ENCODE measurements at regions not wholly inside any gene's neighbourhood (a gene's known extent, or its start where the extent isn't known, plus 50 kb on each side); places are given as distances from the start of the nearest gene placed in this dataset.

- DNase-seq (ENCODE audit: low spot score) = no peak
These were observed 482.6 kb downstream of the ZNF608 start for GRCh38 chr5:124263680-124264491.

DNA sequence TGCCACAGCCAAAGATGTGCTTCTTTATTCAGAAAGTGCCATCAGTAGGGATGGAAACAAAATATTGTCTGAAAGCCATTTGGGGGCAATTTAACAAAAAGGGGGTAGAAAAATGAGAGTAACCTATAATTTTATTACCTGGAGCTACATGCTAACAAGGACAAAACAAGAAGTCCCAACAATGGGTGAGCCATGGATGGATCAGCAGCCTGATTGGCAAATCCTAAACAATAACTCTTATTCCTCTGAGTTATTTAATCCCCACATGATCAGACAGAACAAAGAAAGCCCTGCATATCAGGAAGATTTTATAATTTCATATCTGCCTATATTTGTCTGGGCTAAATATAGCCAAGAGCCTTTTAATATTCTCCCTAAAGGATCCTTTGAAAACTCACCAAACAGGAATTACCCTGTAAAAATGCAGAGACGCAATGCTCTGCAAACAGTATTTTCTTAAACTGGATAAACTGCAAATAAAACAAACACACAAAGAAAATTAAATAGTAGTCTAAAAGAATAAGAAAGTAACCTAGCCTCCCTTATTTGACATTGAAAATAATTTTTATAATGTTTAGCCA lies 483.4 kb downstream of the ZNF608 start:
- no peak for DNase-seq (ENCODE audit: low spot score)

DNA sequence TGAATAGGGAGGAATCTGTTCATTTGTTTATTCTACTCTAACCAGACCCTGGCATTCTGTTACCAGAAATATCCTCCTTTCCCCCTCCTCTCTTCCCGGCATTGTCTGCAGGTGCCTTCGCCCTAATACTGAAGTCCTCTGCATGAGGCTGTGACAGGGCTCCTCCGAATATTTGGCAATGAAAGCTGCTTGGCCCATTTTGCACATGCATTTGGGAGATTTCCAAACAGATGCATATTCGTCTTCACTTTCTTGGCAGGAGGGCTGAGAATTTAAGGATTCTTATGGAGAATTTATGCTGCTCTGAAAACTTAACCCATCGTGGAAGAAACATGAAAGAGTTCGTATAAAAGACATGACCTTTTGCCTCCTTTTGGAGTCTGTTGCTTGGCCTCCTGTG lies 484.0 kb downstream of the ZNF608 start:
- DNase-seq (ENCODE audit: low spot score) = no peak

- DNase-seq (ENCODE audit: low spot score) = no peak
These were observed 484.6 kb downstream of the ZNF608 start for GRCh38 chr5:124261848-124262247.

GRCh38 chr5:124260921-124261515 lies 485.4 kb downstream of the ZNF608 start:
- no peak for DNase-seq (ENCODE audit: low spot score)

DNA sequence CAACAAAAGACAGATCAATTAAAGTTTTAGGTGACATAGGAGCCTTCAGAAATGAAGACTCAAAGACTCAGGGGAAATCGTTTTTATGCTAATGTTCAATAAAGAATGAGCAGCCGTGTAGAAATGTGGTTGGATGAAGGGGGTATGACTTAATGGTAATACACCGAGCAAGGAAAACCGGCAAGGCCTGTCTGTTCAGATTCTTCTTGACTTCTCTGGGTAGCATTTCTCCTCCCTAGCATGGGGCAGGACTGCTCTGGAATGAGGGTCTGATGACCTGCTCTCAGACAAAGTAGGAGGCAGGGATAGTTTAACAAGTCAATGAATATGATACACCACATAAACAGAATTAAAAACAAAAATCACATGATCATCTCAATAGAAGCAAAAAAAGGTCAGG lies 487.4 kb downstream of the ZNF608 start:
- DNase-seq (ENCODE audit: low spot score) = no peak

DNA sequence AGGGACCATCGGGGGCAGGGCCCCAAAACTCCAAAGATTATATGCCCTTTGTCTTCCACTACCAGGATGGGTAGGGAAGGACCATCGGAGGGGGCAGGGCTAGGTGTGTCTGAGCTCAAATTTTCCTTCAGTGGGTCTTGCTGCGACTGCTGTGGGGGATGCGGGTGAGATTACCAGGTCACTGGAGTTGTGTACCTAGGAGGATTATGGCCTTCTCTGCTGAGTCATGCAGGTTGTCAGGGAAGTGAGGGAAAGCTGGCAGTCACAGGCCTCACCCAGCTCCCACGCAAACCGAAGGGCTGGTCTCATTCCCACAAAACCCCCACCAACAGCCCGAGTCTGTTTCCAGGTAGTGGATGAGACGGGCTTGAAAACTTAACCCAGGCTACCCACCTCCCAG lies 489.4 kb downstream of the ZNF608 start:
- DNase-seq (ENCODE audit: low spot score) = no peak

DNA sequence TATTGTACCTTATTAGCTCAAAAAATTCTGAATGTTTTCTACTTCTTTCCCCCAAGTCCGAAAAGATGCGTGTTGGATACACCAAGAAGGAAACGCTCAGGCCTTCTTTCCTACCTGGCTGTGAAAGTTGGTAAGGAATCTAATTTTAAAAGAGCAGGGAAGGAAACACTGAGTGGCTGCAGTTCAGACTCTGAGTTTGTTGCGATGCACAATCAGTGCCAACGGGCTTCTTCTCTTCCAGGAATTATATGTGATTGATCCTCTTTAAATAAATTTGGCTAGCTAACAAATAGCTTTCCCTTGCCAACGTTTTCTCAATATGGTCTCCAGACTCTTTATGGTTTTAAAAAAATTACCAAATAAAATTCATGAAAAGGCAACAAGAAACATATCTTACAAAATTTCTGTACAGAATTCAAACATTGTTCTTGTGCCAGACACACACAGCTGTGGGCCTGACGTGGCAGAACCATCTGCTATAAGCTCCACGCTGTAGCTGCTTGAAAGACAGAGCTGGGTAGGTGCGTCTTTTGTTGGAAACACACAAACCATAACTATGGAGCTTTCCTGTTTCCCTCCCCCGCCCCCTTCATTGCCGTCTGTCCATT lies 493.1 kb downstream of the ZNF608 start:
- DNase-seq (ENCODE audit: low spot score) = no peak

DNA sequence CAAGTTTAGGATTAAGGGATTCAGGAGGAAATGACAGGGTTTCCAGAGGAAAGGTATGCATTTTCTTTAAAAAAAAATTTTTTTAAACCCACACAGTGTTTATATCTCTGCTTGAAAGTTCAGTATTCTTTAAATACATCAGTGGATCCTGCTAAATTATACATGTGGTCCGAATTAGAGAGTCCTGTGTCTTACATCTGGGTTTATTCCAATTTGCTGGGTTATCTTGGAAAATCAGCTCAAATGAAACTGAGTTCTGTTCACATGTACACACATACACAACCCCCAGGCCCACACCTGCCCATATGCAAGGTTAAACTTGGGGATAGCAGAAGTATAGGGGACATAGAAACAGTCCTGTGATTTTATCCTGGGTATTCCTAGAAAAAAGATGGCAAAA lies 493.7 kb downstream of the ZNF608 start:
- DNase-seq (ENCODE audit: low spot score) = no peak

DNA sequence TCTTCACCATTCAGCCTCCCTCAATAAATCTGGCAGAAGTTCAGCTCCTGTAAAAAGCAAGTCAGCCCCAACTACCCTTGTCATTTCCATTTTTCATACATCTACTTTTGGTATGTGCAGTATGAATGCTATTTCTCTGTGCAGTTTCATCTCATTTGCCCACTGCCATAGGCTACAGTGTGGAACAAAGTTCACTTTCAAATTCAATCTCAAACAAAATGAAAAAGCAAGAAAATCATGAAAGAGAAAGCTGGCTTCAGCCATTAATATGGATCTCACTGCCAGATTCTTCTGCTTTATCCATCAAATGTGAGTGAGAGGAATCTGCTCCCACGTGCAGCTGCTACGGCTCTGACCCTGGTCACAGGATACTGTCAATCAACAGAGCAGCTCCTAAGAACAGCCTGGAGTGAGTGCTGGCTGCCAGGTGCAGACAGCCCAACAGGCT lies 494.2 kb downstream of the ZNF608 start:
- DNase-seq (ENCODE audit: low spot score) = no peak

DNA sequence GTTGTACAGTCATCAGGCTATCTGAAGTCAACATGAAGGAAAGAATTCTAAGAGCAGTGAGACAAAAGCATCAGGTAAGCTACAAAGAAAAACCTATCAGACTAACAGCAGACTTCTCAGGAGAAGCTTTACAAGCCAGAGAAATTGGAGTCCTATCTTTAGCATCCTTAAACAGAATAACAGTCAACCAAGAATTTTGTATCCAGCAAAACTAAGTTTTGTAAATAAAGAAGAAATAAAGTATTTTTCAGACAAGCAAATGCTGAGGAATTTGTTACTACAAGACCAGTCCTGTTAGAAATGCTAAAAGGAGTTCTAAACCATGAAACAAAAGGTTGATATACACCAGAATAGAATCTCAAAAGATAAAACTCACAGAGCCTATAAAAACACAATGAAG lies 501.2 kb downstream of the ZNF608 start:
- DNase-seq (ENCODE audit: low spot score) = no peak

DNA sequence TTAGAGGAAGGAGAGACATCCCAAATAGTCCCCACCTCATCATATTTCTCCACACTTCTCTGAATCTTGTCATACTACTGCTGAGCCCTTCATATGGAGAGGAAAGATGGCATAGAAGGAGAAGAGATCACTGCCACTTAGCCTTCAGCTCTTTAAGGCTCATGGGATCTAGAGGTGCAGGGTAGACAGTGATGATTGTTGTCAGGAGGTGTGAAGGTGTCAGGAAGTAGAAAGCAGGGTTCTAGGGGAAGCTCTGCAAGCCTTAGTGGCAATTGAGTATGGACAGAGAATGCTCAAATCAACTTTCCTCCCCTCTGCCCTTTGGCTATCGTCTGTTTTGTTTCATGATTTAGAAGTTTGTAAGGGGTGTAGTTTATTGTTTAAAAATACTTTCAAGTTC lies 505.7 kb downstream of the ZNF608 start:
- no peak for DNase-seq (ENCODE audit: low spot score)

GRCh38 chr5:124239572-124239971 lies 506.9 kb downstream of the ZNF608 start:
- no peak for DNase-seq (ENCODE audit: low spot score)

- DNase-seq (ENCODE audit: low spot score) = no peak
These were observed 508.1 kb downstream of the ZNF608 start for GRCh38 chr5:124238350-124238749.

GRCh38 chr5:124237206-124237695 lies 509.2 kb downstream of the ZNF608 start:
- no peak for DNase-seq (ENCODE audit: low spot score)

DNA sequence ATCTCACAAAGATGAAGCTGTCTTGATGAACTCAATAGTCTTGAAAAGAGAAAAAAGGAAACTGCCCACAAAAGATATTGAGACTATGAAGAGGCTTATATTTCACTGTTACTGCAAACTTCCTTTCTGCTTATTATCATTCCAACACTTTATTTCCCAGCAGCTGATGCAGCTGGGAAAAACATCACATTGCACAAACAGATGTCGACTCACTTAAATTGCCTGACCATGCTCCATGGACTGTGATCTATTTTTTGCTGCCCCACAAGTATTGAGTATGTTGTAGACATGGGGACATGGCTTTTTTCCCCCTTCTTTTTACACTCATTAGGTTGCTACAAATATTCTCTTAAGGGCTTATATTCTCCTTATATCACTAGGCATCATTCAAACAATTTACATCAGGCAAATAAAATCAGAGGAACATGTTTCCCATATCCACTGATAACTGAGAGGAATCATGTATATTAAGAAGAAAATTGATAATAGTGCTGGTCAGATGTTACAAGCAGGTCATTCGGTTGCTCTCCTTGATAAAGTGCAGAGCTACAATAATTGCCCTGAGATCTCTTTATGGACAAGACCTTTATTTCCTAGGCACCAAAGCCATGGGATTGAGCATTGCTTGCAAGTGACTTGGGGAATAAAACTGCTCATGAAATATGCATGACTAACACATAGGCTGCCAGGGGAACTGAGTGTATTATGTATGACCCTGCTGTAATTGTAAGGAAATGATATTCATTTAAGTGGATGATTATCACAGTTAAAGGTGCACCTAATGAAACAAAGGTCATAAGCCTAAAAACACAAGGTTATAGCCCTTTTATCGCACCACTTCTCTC lies 509.9 kb downstream of the ZNF608 start:
- no peak for DNase-seq (ENCODE audit: low spot score)

DNA sequence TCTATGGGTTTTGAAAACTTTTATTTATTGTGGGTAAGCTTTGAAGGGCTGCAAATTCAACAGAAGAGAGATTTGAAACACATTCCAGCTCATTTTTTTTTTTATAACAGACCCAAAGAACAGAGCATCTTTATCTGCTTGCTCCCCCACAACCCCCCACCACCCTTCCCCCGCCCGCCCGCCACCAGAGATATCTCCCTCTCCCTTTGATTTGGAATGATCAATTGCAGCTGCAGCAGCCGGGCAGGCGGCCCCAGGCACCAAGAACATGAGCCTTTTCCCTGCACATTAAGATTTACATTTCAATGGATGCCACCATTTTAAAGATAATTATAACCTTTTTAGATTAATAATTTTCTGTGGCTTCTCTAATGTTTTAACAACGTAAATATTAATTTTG lies 510.9 kb downstream of the ZNF608 start:
- no peak for DNase-seq (ENCODE audit: low spot score)

DNA sequence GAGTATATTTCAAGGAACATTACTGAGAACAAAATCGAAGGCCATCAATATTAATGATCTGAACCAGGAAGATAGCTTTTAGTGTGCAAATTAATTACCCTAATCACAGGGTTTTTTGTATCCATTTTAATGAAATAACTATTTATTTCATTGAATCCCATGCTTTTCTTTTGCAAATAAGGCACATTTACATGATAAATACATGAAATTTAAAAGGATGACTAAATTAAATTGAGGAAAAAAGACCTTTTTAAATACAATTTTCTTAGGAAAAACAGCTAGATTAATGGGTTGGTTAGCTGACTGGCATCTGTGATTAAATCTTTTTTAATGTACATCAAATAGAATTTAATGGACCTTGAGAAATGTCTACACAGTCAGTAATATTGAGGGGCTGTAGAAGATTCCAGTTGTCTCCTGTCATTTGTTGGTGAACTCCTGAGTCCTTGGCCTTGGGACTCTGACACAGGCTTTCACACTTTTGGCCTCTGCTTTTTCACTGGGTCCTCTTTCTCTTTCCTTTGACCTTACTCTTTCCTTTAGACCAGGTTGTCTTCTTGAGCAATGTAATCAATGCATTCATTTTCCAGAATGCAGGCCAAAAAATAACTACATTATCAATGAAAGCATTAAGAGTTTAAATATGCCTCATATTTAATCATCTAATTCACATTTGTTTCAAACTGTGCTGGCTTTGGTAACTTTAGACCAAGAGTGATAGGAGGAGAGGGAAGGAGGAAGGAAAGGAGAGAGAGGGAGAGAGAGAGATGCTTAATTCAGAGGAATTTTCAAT lies 511.5 kb downstream of the ZNF608 start:
- DNase-seq (ENCODE audit: low spot score) = no peak

- DNase-seq (ENCODE audit: low spot score) = no peak
These were observed 512.2 kb downstream of the ZNF608 start for GRCh38 chr5:124234022-124234769.

DNA sequence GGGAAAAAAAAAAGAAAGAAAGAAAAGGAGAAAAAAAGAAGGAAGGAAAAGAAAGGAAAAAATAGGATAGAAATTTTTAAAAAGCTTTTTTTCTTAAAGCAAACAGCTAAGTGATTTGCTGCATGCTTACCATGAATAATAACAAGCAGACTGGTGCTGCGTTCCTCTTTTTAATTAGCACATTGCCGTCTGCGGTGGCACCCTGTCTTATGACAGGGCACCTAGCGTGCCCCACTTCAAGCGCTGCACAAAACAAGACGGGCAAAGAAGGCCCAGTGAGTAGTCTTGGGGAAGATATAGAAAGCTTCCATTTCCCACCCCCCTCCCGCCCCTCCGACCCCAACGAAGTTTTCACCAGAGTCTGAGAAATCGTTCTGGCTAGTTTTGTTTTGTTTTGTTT lies 513.9 kb downstream of the ZNF608 start:
- no peak for DNase-seq (ENCODE audit: low spot score)

Measured in AG08396 (cell line).